ENCODE measurements at regions not wholly inside any gene's neighbourhood (a gene's known extent, or its start where the extent isn't known, plus 50 kb on each side); places are given as distances from the start of the nearest gene placed in this dataset.

DNA sequence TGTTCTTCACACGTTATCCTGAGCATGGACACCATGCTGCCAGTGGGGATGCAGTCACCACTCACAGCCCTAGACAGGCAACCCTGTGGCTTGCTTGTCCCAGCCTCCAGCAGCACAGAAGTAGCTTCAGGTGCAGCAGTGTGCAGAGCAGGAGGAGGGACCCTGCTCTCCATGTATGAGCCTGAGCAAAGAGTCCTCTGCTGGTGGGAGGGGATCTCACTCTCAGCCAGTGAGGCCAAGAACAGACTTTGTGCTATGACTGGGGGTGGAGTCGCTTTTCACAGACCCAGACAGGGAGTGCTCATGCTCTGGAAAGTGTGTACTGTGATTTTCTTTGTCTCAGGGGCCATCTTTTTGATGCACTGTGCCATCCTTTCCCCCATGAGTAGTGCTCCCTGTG lies 66.1 kb upstream of the NDN start:
- Histone ChIP-seq H3K27ac (ENCODE audit: low read length) (no peak overlapping the region), H3K4me2 (ENCODE audit: low read length) (no peak overlapping the region), H4K20me1 (ENCODE audit: insufficient read depth) (no peaks in the 10 kb centered on the region), H3K27me3 (ENCODE audit: insufficient read depth, low read depth, low read length) (no peaks in the 10 kb centered on the region), H3K9me2 (ENCODE audit: insufficient read depth, low read length) (no peaks in the 10 kb centered on the region), H3K4me3 (ENCODE audit: low read length) (no peak overlapping the region), H3K9ac (ENCODE audit: low read length) (no peak overlapping the region), H3K79me2 (replicated peaks; ENCODE audit: insufficient read depth, low read length) (no peaks in the 10 kb centered on the region), H3K9me3 (ENCODE audit: low read length) (peaks cover 7% of the 10 kb centered on the region), H3F3A (ENCODE audit: insufficient read depth, low read length, poor library complexity, severe bottlenecking) (no peaks in the 10 kb centered on the region), H3K36me3 (ENCODE audit: insufficient read depth, low read length) (no peaks in the 10 kb centered on the region), H2AFZ (ENCODE audit: low read depth, low read length) (no peak overlapping the region)
- TF ChIP-seq EP300 (conservative IDR thresholded peaks at IDR 0.05; ENCODE audit: poor library complexity, severe bottlenecking) (no peak), SMC3 (conservative IDR thresholded peaks at IDR 0.05; ENCODE audit: poor library complexity) (no peak), TAF1 (IDR thresholded peaks at IDR 0.05; ENCODE audit: low read depth) (no peak), EZH2 (IDR thresholded peaks at IDR 0.05; ENCODE audit: borderline replicate concordance, insufficient read depth, low read length, poor library complexity, severe bottlenecking) (no peak)

DNA sequence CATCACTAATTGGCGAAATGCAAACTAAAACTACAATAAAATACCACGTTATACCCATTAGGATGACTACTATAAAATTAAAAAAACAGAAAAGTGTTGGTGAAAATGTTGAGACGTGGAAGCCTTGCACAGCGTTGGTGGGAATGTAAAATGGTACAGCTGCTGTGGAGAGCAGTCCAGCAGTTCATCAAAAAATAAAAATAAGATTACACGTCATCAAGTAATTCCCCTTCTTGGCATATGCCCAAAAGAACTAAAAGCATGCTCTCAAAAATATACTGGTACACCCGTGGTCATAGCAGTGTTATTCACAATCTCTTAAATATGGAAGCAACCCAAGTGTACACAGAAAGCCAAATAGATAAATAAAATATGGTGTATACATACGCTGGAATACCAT lies 71.8 kb upstream of the NDN start:
- peaks cover under 1% of the 10 kb centered on the region for H3K9me3 ChIP-seq (ENCODE audit: low read length)
- H3K79me2 ChIP-seq (replicated peaks; ENCODE audit: insufficient read depth, low read length), result peaks cover 8% of the 10 kb centered on the region
- H3K36me3 ChIP-seq (ENCODE audit: insufficient read depth, low read length), result no peaks in the 10 kb centered on the region
- no peak overlapping the region for H3K4me2 ChIP-seq (ENCODE audit: low read length)
- no peak overlapping the region for H3K27ac ChIP-seq (ENCODE audit: low read length)
- no peaks in the 10 kb centered on the region for H3F3A ChIP-seq (ENCODE audit: insufficient read depth, low read length, poor library complexity, severe bottlenecking)
- H4K20me1 ChIP-seq (ENCODE audit: insufficient read depth), result no peaks in the 10 kb centered on the region
- H2AFZ ChIP-seq (ENCODE audit: low read depth, low read length), result no peak overlapping the region
- no peaks in the 10 kb centered on the region for H3K9me2 ChIP-seq (ENCODE audit: insufficient read depth, low read length)
- no peaks in the 10 kb centered on the region for H3K27me3 ChIP-seq (ENCODE audit: insufficient read depth, low read depth, low read length)
- no peak overlapping the region for H3K4me3 ChIP-seq (ENCODE audit: low read length)
- TF ChIP-seq TAF1 (IDR thresholded peaks at IDR 0.05; ENCODE audit: low read depth) (no peak), RAD21 (conservative IDR thresholded peaks at IDR 0.05) (no peak)
- TF ChIP-seq, protein P1, sequence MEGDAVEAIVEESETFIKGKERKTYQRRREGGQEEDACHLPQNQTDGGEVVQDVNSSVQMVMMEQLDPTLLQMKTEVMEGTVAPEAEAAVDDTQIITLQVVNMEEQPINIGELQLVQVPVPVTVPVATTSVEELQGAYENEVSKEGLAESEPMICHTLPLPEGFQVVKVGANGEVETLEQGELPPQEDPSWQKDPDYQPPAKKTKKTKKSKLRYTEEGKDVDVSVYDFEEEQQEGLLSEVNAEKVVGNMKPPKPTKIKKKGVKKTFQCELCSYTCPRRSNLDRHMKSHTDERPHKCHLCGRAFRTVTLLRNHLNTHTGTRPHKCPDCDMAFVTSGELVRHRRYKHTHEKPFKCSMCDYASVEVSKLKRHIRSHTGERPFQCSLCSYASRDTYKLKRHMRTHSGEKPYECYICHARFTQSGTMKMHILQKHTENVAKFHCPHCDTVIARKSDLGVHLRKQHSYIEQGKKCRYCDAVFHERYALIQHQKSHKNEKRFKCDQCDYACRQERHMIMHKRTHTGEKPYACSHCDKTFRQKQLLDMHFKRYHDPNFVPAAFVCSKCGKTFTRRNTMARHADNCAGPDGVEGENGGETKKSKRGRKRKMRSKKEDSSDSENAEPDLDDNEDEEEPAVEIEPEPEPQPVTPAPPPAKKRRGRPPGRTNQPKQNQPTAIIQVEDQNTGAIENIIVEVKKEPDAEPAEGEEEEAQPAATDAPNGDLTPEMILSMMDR (IDR thresholded peaks at IDR 0.05; ENCODE audit: poor library complexity, severe bottlenecking), result no peak
- no peak overlapping the region for H3K9ac ChIP-seq (ENCODE audit: low read length)

DNA sequence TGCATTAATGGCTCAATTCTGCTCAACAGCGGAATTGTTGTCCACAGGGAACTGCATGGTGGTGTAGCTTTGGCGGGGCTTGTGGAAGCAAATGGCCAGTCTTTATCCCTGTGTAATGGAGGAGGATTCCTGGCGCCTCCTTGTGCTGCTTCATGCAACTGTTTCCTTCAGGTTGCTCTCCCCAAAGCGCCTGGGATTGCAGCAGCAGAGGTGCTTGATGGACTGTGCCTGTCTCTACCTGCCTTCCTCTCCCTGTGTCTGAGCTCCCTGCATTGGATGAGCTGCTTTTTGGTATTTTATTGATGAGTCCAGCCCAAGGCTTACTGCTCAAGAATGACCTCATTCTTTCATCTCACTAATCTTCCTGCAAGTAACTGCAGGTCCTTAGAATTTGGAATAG lies 72.9 kb upstream of the NDN start:
- Histone ChIP-seq H3F3A (ENCODE audit: insufficient read depth, low read length, poor library complexity, severe bottlenecking) (no peaks in the 10 kb centered on the region), H3K4me2 (ENCODE audit: low read length) (no peak overlapping the region), H3K27me3 (ENCODE audit: insufficient read depth, low read depth, low read length) (no peaks in the 10 kb centered on the region), H3K9me3 (ENCODE audit: low read length) (no peaks in the 10 kb centered on the region), H3K4me3 (ENCODE audit: low read length) (no peak overlapping the region), H3K9me2 (ENCODE audit: insufficient read depth, low read length) (no peaks in the 10 kb centered on the region), H4K20me1 (ENCODE audit: insufficient read depth) (no peaks in the 10 kb centered on the region), H3K27ac (ENCODE audit: low read length) (peak overlapping the region; percentile 84), H3K36me3 (ENCODE audit: insufficient read depth, low read length) (no peaks in the 10 kb centered on the region), H2AFZ (ENCODE audit: low read depth, low read length) (no peak overlapping the region), H3K9ac (ENCODE audit: low read length) (peak overlapping the region; percentile 41), H3K79me2 (replicated peaks; ENCODE audit: insufficient read depth, low read length) (peaks cover 10% of the 10 kb centered on the region)
- TF ChIP-seq RAD21 (conservative IDR thresholded peaks at IDR 0.05), result peak; percentile 39
- no peak for TF ChIP-seq EZH2 (IDR thresholded peaks at IDR 0.05; ENCODE audit: borderline replicate concordance, insufficient read depth, low read length, poor library complexity, severe bottlenecking)
- TF ChIP-seq EP300 (conservative IDR thresholded peaks at IDR 0.05; ENCODE audit: poor library complexity, severe bottlenecking), result no peak

- TF ChIP-seq EZH2 (IDR thresholded peaks at IDR 0.05; ENCODE audit: borderline replicate concordance, insufficient read depth, low read length, poor library complexity, severe bottlenecking), result no peak
- TF ChIP-seq SMC3 (conservative IDR thresholded peaks at IDR 0.05; ENCODE audit: poor library complexity), result no peak
- TF ChIP-seq TAF1 (IDR thresholded peaks at IDR 0.05; ENCODE audit: low read depth), result no peak
- no peak for TF ChIP-seq RAD21 (conservative IDR thresholded peaks at IDR 0.05)
- TF ChIP-seq, protein P2, sequence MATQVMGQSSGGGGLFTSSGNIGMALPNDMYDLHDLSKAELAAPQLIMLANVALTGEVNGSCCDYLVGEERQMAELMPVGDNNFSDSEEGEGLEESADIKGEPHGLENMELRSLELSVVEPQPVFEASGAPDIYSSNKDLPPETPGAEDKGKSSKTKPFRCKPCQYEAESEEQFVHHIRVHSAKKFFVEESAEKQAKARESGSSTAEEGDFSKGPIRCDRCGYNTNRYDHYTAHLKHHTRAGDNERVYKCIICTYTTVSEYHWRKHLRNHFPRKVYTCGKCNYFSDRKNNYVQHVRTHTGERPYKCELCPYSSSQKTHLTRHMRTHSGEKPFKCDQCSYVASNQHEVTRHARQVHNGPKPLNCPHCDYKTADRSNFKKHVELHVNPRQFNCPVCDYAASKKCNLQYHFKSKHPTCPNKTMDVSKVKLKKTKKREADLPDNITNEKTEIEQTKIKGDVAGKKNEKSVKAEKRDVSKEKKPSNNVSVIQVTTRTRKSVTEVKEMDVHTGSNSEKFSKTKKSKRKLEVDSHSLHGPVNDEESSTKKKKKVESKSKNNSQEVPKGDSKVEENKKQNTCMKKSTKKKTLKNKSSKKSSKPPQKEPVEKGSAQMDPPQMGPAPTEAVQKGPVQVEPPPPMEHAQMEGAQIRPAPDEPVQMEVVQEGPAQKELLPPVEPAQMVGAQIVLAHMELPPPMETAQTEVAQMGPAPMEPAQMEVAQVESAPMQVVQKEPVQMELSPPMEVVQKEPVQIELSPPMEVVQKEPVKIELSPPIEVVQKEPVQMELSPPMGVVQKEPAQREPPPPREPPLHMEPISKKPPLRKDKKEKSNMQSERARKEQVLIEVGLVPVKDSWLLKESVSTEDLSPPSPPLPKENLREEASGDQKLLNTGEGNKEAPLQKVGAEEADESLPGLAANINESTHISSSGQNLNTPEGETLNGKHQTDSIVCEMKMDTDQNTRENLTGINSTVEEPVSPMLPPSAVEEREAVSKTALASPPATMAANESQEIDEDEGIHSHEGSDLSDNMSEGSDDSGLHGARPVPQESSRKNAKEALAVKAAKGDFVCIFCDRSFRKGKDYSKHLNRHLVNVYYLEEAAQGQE (IDR thresholded peaks at IDR 0.05; ENCODE audit: borderline replicate concordance), result no peak
- no peak for TF ChIP-seq EP300 (conservative IDR thresholded peaks at IDR 0.05; ENCODE audit: poor library complexity, severe bottlenecking)
- TF ChIP-seq, protein P1 (IDR thresholded peaks at IDR 0.05; ENCODE audit: poor library complexity, severe bottlenecking), result no peak
- H3K27ac ChIP-seq (ENCODE audit: low read length), result peak overlapping the region; percentile 84
- H3K4me3 ChIP-seq (ENCODE audit: low read length), result peak overlapping the region; percentile 48
- no peak overlapping the region for H2AFZ ChIP-seq (ENCODE audit: low read depth, low read length)
- peaks cover 10% of the 10 kb centered on the region for H3K79me2 ChIP-seq (replicated peaks; ENCODE audit: insufficient read depth, low read length)
- no peaks in the 10 kb centered on the region for H3K9me3 ChIP-seq (ENCODE audit: low read length)
- no peaks in the 10 kb centered on the region for H3K36me3 ChIP-seq (ENCODE audit: insufficient read depth, low read length)
- no peaks in the 10 kb centered on the region for H4K20me1 ChIP-seq (ENCODE audit: insufficient read depth)
- H3K9me2 ChIP-seq (ENCODE audit: insufficient read depth, low read length), result no peaks in the 10 kb centered on the region
- no peaks in the 10 kb centered on the region for H3K27me3 ChIP-seq (ENCODE audit: insufficient read depth, low read depth, low read length)
- no peaks in the 10 kb centered on the region for H3F3A ChIP-seq (ENCODE audit: insufficient read depth, low read length, poor library complexity, severe bottlenecking)
- H3K4me2 ChIP-seq (ENCODE audit: low read length), result no peak overlapping the region
- H3K9ac ChIP-seq (ENCODE audit: low read length), result peak overlapping the region; percentile 41
Observed at GRCh38 chr15:23761386-23761785, 74.3 kb upstream of the NDN start.

Data from neural cell (in vitro differentiated cells).